ENCODE measurements at regions not wholly inside any gene's neighbourhood (a gene's known extent, or its start where the extent isn't known, plus 50 kb on each side); places are given as distances from the start of the nearest gene placed in this dataset.
"Not testable (repeated sequence)": the region's sequence is repeated elsewhere in the genome, so short reads cannot be mapped to it uniquely, and the experiment has no call there.

DNA sequence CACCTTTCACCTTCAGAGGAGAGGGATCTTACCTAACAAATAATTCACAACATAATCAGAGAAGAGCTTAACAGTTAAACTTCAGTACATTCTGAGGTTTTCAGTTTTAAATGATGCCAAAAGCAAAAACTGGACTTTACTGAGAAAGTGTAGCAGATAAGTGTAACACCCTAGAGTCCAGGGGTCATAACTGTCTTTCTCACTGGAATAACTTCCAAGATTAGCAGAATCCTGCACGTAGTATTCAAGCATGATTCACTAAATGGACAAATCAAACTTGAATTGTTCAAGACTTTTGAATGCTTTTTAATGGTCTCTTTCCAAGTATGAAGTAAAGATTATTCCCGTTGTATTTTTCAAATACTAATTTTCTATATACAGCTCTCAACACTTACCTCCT lies 180.1 kb upstream of the NREP start:
- DNase-seq: peak; percentile 54

DNA sequence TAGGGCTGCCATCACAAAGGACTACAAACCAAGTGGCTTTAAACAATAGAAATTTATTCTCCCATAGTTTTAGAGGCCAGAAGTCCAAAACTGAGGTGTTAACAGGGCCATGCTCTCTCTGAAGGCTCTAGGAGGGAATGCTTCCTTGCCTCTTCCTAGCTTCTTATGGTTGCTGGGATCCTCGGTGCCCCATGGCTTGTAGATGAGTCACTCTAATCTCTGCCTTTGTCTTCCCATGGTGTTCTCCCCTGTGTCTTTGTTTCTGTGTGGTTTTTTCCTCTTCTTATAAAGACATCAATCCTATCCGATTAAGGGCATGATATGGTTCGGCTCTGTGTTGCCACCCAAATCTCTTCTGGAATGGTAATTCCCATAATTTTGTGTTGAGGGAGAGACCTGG lies 178.8 kb upstream of the NREP start:
- peak; percentile 35 for DNase-seq

DNA sequence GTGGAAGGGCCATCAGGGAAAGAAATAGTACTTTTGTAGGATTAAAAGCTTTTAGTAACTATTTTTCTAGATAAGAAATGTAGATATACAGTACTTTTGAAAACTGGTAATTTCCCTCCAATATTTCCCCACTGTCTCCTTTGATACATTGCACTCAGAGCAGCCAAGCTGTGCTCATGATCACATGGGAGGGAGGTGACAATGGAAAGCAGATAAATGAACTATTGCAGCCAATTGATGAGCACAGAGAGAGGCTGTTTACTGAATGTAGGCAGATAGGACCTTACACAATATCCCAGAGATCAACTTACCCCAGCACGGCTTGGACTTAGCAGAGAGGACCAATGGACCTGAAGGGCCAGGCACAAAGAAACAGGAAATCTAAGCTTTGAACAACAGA lies 178.0 kb upstream of the NREP start:
- no peak for DNase-seq

DNA sequence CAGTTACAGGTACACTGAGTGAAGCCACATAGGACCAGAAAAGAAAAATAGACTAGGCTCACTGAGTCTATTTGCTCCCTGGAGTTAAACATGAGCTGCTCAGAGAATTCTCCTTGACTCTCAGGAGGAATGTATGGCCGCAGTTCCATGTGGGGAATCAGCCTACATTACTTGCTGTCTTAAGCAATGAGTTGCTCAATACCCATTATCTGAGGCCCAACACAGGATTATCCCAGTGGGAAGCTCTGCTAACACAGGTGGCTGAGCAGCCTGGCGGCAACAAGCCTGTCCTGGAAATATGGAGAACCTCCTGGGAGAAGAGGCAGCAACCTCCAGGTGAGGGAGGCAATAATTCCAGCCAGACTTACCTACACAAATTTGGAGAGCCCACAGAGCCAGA lies 177.5 kb upstream of the NREP start:
- peak; percentile 43 for DNase-seq

- no peak for DNase-seq
Measured at GRCh38 chr5:111933086-111933485, 176.1 kb upstream of the NREP start.

- DNase-seq: no peak
Measured at GRCh38 chr5:111932628-111933027, 175.6 kb upstream of the NREP start.

DNA sequence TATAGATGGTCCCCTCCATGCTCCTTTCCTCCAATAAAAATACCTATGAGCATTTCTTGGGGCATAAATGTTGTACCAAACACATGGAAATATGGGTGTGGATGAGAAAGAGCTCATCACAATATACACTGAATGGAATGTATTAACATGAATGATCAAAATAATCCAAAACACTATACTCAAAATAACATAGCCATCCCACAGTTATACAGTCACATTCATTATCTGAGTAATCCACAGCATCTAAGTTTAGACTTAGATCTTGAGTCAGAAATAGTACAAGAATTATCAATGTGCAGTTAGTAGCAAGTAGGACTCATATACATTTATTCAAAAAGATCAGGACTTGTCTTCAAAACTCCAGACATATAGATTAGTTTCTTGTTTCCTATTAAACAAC lies 175.2 kb upstream of the NREP start:
- peak; percentile 45 for DNase-seq

- DNase-seq: no peak
Measured at GRCh38 chr5:111931655-111932054, 174.7 kb upstream of the NREP start.

DNA sequence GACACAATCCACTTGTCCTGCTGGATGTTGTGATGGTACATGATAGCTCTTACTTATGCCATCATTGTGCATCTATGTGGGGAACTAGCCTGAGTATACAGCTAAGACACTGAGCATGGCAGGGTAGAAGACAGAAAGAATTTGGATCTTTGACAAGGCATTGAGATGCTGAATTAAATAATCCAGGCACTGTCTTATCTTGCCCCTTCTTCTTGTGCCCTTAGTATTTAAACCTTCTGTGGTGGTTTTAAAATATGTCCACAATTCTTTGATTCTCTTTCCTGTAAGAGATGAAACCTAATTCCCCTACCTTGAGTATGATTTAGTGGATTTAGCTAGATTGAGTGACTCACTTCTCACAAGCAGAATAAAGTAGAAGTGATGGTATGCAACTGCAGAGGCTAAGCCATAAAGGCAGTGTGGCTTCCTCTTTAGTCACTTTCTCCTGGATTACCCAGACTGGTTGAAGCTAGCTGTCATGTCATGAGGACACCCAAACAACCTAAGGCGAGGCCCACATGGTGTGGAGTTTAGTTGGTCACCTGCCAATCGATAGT lies 174.0 kb upstream of the NREP start:
- DNase-seq: peak; percentile 86

- no peak for DNase-seq
Measured at GRCh38 chr5:111930449-111930848, 173.5 kb upstream of the NREP start.

DNA sequence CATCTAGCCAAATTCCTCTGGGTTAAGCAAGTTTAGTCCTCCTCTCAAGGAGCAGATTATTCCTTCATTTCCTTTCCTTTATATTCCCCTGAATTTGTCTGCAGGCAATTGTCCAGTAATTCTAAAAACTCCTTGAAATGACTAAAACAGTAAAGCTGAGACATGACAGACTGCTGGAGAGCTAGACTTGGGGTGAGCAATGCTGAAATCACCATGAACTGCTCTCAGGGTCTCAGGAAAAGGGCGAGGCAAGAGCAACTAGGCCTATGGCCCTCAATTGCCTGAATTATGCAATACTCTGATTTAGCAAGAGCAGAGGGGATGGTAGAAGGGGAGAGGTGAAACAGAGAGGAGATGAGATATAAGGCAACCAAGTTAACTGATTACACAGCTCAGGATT lies 172.9 kb upstream of the NREP start:
- peak; percentile 97 for DNase-seq

- DNase-seq: no peak
Measured at GRCh38 chr5:111929261-111929660, 172.3 kb upstream of the NREP start.

- DNase-seq: peak; percentile 29
Measured at GRCh38 chr5:111928511-111928910, 171.5 kb upstream of the NREP start.

DNA sequence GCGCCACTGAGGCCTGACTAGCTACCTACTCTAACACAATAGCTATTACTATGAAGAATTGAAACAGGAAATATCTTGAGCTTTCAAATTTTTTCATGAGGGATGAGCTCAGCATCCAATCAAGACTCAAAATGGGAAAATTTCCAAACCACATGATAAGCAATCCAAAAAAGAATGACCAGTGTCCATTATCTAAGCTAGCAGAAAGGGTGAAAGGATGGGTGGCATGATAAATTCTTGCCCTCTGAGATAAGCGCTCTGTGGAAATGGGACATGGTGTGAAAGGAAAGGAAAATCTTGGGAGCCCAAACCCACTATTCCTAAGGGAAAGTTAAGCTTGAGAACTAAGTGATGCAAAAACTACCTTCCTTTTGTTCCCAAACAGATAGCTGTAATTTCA lies 170.2 kb upstream of the NREP start:
- DNase-seq: peak; percentile 65

GRCh38 chr5:111926026-111926425 lies 169.0 kb upstream of the NREP start:
- no peak for DNase-seq

GRCh38 chr5:111922344-111922743 lies 165.3 kb upstream of the NREP start:
- no peak for DNase-seq

GRCh38 chr5:111921691-111922090 lies 164.7 kb upstream of the NREP start:
- DNase-seq: not testable (repeated sequence)

DNA sequence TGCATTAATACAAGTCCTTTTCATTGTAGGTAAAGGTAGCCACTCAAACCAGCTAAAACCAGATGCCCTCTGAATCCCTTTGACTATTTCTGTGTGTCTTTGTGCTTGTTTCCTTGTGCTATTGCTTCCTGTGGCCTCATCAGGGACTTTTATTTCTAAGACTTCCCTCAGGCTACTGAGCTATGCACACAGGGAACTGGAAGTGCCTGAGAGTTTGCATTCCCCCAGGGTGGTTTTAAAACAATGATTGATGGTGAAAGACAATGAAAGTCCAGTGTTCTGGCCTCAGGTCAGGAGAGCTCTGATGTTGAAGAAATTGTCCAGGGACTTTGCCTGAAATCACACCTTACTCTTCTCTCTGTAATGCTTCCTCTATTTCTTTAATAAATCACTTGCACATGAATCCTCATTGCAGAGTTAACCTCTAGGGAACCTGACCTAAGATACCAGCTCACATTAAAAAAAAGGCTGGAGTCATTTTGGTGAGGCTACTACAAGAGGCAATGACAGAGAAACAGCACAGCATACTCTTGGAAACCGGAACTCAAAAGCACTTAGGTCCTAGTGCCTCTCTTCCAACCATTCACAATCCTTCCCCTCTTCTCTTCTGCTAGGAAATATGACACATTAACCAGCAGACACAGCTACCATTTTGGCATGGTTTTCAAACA lies 158.1 kb upstream of the NREP start:
- DNase-seq: peak; percentile 41

- DNase-seq: no peak
Measured at GRCh38 chr5:111902436-111902835, 145.4 kb upstream of the NREP start.

DNA sequence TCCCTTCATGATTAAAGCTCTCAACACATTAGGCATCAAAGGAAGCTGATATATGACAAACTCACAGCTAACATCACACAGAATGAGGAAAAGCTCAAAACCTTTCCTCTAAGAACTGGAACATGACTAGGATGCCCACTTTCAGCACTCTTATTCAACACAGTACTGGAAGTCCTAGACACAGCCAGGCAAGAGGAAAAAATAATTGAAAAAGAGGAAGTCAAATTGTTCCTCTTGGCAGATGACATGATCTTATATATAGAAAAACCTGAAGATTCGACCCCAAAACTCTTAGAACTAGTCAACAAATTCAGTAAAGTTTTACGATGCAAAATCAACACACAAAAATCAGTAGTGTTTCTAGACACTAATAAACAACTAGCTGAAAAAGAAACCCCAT lies 144.3 kb upstream of the NREP start:
- no peak for DNase-seq

DNA sequence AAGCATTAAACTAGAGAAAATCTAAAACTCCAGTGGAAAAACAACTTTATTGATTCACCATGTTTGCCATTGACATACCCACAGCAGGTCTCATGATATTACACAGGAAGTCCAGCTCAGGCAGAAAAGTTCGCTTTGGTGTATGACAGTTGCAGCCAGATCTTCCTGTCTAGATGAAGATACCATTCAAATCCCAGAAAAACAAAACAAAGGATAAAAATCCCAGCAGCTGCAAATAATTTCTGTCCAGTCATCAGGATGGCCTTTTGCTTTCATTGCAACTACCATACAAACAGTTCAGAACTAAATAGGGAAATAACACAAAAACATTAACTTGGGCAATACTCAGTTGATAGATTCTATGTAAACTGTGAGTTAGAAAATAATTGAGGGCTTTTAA lies 136.0 kb upstream of the NREP start:
- DNase-seq: peak; percentile 10

DNA sequence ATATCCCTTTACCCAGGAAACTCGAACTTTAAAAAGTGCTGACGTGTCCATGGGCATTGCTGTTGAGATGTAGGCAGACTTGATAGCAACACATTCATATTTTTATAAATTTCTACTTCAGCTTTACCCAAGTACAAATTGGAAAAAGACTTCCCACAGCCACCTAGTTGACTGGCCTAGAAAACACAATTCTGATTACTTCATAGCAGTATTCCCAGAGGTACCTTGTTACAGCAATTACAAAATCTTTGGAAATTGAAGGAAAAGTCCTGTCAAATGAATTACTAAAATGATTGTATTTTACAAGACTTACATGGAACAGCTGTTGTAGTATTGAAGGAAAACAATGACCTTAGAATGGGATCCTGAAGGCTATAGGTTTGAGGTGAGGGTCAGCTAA lies 130.7 kb upstream of the NREP start:
- DNase-seq: no peak

GRCh38 chr5:111869681-111870080 lies 112.7 kb upstream of the NREP start:
- peak; percentile 84 for DNase-seq

DNA sequence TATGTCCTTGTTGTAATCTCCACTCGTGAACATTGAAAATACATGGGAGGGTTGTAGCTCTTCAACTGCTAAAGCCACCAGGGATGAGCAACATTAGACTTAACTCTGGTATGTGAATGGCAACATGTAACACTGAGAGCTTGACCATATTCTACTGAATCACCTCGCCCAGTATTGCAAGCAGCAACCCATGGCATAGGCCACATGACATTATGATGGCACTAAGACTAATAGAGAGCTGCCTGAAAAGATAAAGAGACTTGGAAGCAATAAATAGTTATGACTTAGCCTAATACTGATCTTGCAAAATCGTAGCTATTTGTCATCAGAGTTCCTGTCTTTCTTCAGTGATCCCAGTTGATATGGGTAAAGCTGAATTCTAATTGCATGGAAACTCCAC lies 108.4 kb upstream of the NREP start:
- no peak for DNase-seq

DNA sequence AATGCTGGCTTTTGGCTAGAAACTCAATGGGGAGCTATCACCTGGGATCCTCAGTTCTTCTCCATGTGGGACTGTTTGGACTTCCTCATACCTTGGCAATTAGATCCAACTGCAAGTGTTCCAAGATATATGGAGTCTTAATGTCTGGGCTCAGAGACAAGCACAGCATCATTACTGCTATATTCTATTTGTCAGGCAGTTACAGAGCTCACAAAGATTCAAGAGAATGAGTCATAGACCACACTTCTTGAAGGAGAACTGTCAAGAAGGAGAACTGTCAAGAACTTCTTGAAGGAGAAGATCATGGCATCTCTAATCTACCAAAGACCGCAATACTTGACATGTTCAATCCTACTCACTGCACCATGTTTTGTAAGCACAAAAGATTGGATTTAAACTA lies 106.8 kb upstream of the NREP start:
- DNase-seq: peak; percentile 56
